Left renal pelvis (tissue), 4 donors: ENCODE measurements at regions not wholly inside any gene's neighbourhood (a gene's known extent, or its start where the extent isn't known, plus 50 kb on each side); places are given as distances from the start of the nearest gene placed in this dataset.

Experiments
- DNase-seq, 4 donors: peaks; one replicate each; pipeline ENCODE4 v3.0.0-alpha.2; 2013; ENCODE audit warnings: low read depth in 4 of 4, low spot score in 3 of 4

GRCh38 chr15:70410371-70410985 lies 312.8 kb upstream of the TLE3 start:
- no peak for DNase-seq

GRCh38 chr15:70409388-70409787 lies 311.7 kb upstream of the TLE3 start:
- DNase-seq, result no peak

DNA sequence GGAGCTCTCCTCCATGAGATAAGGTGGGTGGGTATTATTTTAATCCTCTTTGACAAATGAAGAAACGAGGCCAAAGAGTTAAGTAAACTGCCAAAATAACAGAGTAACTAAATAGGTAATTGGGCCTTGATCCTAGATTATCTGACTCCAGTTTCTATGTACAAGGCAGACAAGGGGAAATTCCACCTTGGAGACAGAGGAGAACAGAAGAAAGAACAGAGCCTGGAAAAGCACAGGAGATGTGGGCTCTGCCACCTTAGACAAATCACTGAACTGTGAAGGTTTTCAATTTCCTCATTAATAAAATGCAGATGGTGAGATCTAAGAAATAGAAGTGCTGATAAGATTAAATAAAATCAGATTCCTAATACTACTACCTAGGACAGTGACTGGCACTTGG lies 310.2 kb upstream of the TLE3 start:
- DNase-seq, result no peak

DNA sequence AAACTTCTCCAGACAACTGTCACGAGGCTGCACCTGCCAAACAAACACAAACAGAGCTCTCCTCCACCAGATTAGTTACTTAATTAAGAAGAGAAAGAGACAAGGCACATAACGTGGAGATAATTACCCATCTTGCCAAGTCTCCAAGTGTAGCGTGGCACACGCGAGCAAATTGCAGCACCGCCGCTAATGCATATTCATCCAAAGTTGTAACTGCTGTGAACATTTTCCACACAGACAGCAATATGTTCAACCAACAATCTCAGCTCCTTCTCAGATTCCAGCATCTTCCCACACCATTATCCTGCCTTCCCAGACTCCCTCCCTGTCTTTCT lies 309.6 kb upstream of the TLE3 start:
- DNase-seq, result no peak

- no peak for DNase-seq
These were observed 309.1 kb upstream of the TLE3 start for GRCh38 chr15:70406617-70407335.

- no peak for DNase-seq
These were observed 304.0 kb upstream of the TLE3 start for GRCh38 chr15:70401709-70402108.

- DNase-seq, result no peak
These were observed 303.2 kb upstream of the TLE3 start for GRCh38 chr15:70400766-70401541.

GRCh38 chr15:70399204-70399603 lies 301.5 kb upstream of the TLE3 start:
- no peak for DNase-seq

DNA sequence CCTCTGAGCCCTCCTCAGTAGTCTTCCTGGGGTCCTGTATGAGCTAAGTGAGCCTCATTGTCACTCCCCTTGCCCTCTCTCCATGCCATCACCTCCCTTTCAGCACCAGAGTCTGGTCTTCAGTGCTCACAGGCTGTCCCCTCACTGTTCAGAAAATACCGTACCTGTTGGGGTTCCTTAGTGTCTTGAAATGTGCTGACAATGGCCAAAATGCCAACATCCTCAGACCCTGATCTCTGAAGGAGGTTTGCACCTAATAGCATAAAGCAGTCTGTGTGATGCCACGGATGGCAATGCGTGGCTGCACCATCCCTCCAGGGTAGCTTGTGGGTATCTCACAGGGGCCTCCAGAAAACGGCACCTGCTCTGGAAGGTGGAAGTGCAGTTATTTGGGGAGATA lies 301.0 kb upstream of the TLE3 start:
- no peak for DNase-seq

DNA sequence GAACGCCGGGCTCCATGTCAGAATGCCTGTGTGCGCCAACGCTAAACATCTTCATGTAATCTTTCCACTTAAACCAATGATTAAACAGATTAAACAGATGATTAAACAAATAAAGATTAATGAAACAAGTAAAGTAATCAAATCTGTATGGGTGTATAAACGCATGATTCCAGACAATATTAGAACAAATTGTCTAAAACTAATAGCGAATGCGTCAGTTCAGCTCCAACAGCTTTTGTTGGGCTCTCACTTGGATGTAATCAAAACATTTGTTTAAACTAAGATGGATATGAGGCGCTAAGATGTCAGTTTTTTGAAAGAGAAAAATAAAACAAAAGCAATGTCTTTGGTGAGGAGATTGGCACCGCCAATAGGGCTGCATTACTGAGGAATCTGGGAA lies 299.1 kb upstream of the TLE3 start:
- DNase-seq, result no peak

- no peak for DNase-seq
These were observed 297.4 kb upstream of the TLE3 start for GRCh38 chr15:70395164-70395563.

- no peak for DNase-seq
These were observed 293.0 kb upstream of the TLE3 start for GRCh38 chr15:70390723-70391122.

GRCh38 chr15:70387993-70388392 lies 290.3 kb upstream of the TLE3 start:
- no peak for DNase-seq

DNA sequence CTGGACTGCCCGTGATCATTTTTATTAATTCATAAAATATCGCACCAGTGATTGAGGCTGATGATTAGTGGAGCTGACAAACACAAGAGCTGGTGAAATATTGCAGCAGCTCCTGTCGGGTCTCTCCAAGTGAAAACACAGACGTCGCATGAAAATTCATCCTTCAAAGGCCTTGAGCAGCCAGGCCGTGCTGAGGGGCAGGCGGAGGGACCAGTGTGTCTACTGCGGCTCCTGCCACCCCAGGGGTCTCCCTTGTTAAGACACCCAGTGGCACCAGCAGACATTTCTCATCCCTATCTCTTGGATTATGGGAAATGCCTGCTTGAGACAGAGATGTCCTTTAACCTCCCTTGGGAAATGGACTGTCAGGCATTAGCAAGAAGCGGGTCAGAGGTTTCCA lies 289.4 kb upstream of the TLE3 start:
- no peak for DNase-seq

- DNase-seq, result no peak
These were observed 288.0 kb upstream of the TLE3 start for GRCh38 chr15:70385711-70386110.

- DNase-seq, result no peak
These were observed 287.3 kb upstream of the TLE3 start for GRCh38 chr15:70385052-70385451.

DNA sequence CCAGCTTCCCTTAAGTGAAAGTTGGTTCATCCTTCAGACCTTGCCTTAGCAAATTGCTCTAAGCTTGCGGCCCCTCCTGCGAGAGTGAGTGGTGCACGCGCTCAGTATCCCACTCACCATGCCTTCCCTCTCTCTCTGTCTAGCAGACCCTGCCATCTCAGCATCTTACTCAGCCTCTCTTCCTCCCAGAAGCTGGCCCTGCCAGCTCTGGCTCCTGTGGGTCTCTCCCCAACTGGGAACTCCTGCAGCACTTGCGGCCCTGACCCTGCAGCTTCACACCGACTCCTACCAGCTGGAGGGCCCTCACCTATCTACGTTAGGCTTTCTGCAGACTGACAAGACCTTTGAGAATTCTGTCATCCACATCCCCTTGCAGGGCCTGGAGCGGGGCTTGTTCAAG lies 286.1 kb upstream of the TLE3 start:
- no peak for DNase-seq

- no peak for DNase-seq
These were observed 285.2 kb upstream of the TLE3 start for GRCh38 chr15:70382762-70383458.

DNA sequence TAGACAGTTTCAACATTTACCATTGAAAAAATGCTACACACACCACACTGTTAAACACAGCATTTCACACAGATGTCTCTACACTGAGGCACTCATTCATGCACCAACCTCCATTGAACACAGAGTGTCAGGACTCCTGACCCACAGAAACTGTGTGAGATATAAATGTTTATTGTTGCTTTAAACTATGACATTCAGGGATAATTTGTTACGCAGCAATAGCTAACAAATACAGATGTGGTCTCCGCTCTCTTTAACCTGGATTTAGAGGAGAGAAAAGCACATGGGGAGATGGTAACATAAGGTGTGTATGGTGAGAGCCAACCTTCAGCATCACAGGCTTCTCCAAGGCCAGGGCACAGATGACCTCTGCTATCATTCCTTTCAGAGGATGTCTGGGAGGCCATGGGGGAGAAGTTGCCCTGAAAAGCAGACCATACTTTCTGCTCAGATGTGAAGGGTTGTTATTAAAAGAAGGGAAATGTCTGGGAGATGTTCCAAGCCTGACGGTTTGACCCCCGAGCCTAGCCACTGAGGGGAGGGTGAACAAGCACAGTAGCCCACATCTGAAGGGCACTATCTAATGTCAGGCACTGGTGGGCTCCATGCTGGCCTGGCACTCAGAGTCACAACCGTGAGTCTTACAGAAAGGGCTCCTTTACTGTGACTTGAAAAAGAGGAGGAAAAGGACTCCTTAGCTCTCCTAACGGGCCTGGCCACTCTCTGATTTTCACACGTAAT lies 284.5 kb upstream of the TLE3 start:
- DNase-seq, result no peak

GRCh38 chr15:70379938-70380883 lies 282.5 kb upstream of the TLE3 start:
- DNase-seq, result no peak
